ENCODE measurements at regions not wholly inside any gene's neighbourhood (a gene's known extent, or its start where the extent isn't known, plus 50 kb on each side); places are given as distances from the start of the nearest gene placed in this dataset.

- Histone ChIP-seq H3K9me3 (ENCODE audit: control insufficient read depth in 2 of 2, insufficient read depth in 1 of 2, low read length in 1 of 2) (no peaks in the 10 kb centered on the region), H3K4me1 (ENCODE audit: control insufficient read depth in 2 of 2, insufficient read depth in 2 of 2, low read length in 2 of 2) (peaks cover 0 to 7% of the 10 kb centered on the region in 2 donors), H3K27ac (ENCODE audit: low read depth in 1 of 2, low read length in 1 of 2) (no peak overlapping the region), H3K27me3 (ENCODE audit: control insufficient read depth in 2 of 2, insufficient read depth in 1 of 2, low read length in 1 of 2) (no peaks in the 10 kb centered on the region), H3K36me3 (ENCODE audit: control insufficient read depth in 2 of 2, insufficient read depth in 2 of 2, low read length in 1 of 2) (no peaks in the 10 kb centered on the region), H3K4me3 (ENCODE audit: low read length in 2 of 2) (no peak overlapping the region)
- 82% methylated on average over 5 of the region's 5 CpGs for WGBS
- DNase-seq (ENCODE audit: low read depth in 6 of 9, low spot score in 9 of 9) = no peak
These were observed 145.3 kb downstream of the SEC16B start for GRCh38 chr1:177824508-177824982.

GRCh38 chr1:177820213-177820612 lies 149.6 kb downstream of the SEC16B start:
- Histone ChIP-seq H3K27ac (ENCODE audit: low read depth in 1 of 2, low read length in 1 of 2) (no peak overlapping the region), H3K27me3 (ENCODE audit: control insufficient read depth in 2 of 2, insufficient read depth in 1 of 2, low read length in 1 of 2) (no peaks in the 10 kb centered on the region), H3K4me3 (ENCODE audit: low read length in 2 of 2) (no peak overlapping the region), H3K9me3 (ENCODE audit: control insufficient read depth in 2 of 2, insufficient read depth in 1 of 2, low read length in 1 of 2) (no peaks in the 10 kb centered on the region), H3K4me1 (ENCODE audit: control insufficient read depth in 2 of 2, insufficient read depth in 2 of 2, low read length in 2 of 2) (peaks cover 0 to 7% of the 10 kb centered on the region in 2 donors), H3K36me3 (ENCODE audit: control insufficient read depth in 2 of 2, insufficient read depth in 2 of 2, low read length in 1 of 2) (no peaks in the 10 kb centered on the region)
- no peak for DNase-seq (ENCODE audit: low read depth in 6 of 9, low spot score in 9 of 9)
- 95% methylated on average over 6 of the region's 6 CpGs for WGBS

DNA sequence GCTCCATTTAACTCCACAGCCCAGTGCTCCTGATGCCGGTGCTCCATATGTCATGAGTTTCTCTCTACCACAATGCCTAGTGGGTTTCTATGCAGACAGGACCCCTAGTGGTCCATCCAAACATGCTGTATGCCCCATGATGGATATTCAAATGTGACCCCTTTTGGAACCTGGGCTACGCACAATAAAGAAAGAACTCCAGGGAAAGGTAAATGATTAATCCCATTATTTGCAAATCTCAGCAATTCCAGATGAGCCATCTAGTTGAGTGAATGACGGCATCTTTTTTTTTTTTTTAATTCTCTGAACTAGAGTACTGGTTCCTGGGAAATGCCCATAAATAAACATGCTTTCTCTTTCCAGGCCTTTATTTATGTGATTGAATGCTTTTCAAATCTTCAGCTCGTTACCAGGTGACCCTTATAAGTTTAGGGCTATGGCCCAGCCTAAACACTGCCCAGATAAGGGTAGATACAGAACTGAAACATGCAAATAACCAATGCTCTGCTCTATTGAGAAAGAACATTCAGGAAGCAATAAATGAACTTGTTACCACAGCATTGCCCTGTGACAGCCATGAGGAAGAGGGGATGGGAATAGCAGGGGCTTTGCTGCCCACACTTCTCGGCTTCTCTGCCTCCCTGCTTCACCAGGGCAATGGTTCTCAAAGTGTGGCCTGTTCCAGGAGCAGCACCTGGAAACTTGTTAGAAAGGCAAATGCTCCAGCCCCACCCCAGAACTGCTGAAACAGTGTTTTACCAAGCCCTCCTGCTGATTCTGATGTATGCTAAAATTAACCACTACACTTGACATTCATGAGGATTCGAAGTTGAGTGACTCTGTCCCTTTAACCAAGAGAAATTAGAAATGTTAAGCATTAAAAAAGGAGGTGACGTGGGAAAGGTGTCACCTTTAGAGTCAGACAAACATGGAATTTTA lies 151.7 kb downstream of the SEC16B start:
- no peaks in the 10 kb centered on the region for H3K36me3 ChIP-seq (ENCODE audit: control insufficient read depth in 2 of 2, insufficient read depth in 2 of 2, low read length in 1 of 2)
- no peaks in the 10 kb centered on the region for H3K4me1 ChIP-seq (ENCODE audit: control insufficient read depth in 2 of 2, insufficient read depth in 2 of 2, low read length in 2 of 2)

DNA sequence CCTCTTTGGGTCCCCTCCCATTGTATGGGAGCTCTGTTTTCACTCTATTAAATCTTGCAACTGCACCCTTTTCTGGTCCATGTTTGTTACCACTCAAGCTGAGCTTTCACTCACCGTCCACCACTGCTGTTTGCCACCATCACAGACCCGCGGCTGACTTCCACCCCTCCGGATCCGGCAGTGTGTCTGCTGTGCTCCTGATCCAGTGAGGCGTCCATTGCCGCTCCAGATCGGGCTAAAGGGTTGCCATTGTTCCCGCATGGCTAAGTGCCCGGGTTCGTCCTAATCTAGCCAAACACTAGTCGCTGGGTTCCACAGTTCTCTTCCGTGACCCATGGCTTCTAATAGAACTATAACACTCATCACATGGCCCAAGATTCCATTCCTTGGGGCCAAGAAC lies 157.2 kb downstream of the SEC16B start:
- Histone ChIP-seq H3K27me3 (ENCODE audit: control insufficient read depth in 2 of 2, insufficient read depth in 1 of 2, low read length in 1 of 2) (no peaks in the 10 kb centered on the region), H3K36me3 (ENCODE audit: control insufficient read depth in 2 of 2, insufficient read depth in 2 of 2, low read length in 1 of 2) (no peaks in the 10 kb centered on the region), H3K4me1 (ENCODE audit: control insufficient read depth in 2 of 2, insufficient read depth in 2 of 2, low read length in 2 of 2) (no peaks in the 10 kb centered on the region), H3K27ac (ENCODE audit: low read depth in 1 of 2, low read length in 1 of 2) (no peak overlapping the region), H3K9me3 (ENCODE audit: control insufficient read depth in 2 of 2, insufficient read depth in 1 of 2, low read length in 1 of 2) (no peaks in the 10 kb centered on the region), H3K4me3 (ENCODE audit: low read length in 2 of 2) (no peak overlapping the region)
- DNase-seq (ENCODE audit: low read depth in 6 of 9, low spot score in 9 of 9) = no peak
- 96% methylated on average over 13 of the region's 13 CpGs for WGBS

More for the DNA sequence above, 151.7 kb downstream of the SEC16B start:
- Histone ChIP-seq H3K9me3 (ENCODE audit: control insufficient read depth in 2 of 2, insufficient read depth in 1 of 2, low read length in 1 of 2) (no peaks in the 10 kb centered on the region), H3K4me3 (ENCODE audit: low read length in 2 of 2) (no peak overlapping the region), H3K27ac (ENCODE audit: low read depth in 1 of 2, low read length in 1 of 2) (no peak overlapping the region), H3K27me3 (ENCODE audit: control insufficient read depth in 2 of 2, insufficient read depth in 1 of 2, low read length in 1 of 2) (no peaks in the 10 kb centered on the region)
- no peak for DNase-seq (ENCODE audit: low read depth in 6 of 9, low spot score in 9 of 9)
- WGBS = 60% methylated on average over 7 of the region's 7 CpGs

DNA sequence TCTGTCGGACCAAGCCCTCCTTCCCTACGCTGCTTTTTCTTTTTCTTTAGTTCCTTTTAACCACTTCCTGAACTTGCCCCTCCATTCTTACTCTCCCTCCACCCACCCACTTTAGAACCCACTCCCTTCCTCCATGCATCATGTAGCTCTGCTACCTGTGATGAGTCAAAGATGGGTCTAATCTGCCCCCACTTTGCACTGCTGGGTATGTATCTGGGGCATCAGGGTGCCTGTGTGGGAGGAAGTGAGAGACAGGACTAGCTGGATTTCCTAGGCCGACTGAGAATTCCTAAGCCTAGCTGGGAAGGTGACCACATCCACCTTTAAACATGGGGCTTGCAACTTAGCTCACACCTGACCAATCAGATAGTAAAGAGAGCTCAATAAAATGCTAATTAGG lies 157.7 kb downstream of the SEC16B start:
- Histone ChIP-seq H3K4me1 (ENCODE audit: control insufficient read depth in 2 of 2, insufficient read depth in 2 of 2, low read length in 2 of 2) (no peaks in the 10 kb centered on the region), H3K27me3 (ENCODE audit: control insufficient read depth in 2 of 2, insufficient read depth in 1 of 2, low read length in 1 of 2) (no peaks in the 10 kb centered on the region), H3K9me3 (ENCODE audit: control insufficient read depth in 2 of 2, insufficient read depth in 1 of 2, low read length in 1 of 2) (no peaks in the 10 kb centered on the region), H3K4me3 (ENCODE audit: low read length in 2 of 2) (no peak overlapping the region), H3K36me3 (ENCODE audit: control insufficient read depth in 2 of 2, insufficient read depth in 2 of 2, low read length in 1 of 2) (no peaks in the 10 kb centered on the region), H3K27ac (ENCODE audit: low read depth in 1 of 2, low read length in 1 of 2) (no peak overlapping the region)
- 45% methylated on average over 3 of the region's 3 CpGs for WGBS
- DNase-seq (ENCODE audit: low read depth in 6 of 9, low spot score in 9 of 9) = no peak

- DNase-seq (ENCODE audit: low read depth in 6 of 9, low spot score in 9 of 9) = no peak
- Histone ChIP-seq H3K27ac (ENCODE audit: low read depth in 1 of 2, low read length in 1 of 2) (no peak overlapping the region), H3K9me3 (ENCODE audit: control insufficient read depth in 2 of 2, insufficient read depth in 1 of 2, low read length in 1 of 2) (no peaks in the 10 kb centered on the region), H3K4me1 (ENCODE audit: control insufficient read depth in 2 of 2, insufficient read depth in 2 of 2, low read length in 2 of 2) (no peaks in the 10 kb centered on the region), H3K4me3 (ENCODE audit: low read length in 2 of 2) (no peak overlapping the region), H3K36me3 (ENCODE audit: control insufficient read depth in 2 of 2, insufficient read depth in 2 of 2, low read length in 1 of 2) (no peaks in the 10 kb centered on the region), H3K27me3 (ENCODE audit: control insufficient read depth in 2 of 2, insufficient read depth in 1 of 2, low read length in 1 of 2) (no peaks in the 10 kb centered on the region)
- 47% methylated on average over 5 of the region's 5 CpGs for WGBS
These were observed 158.4 kb downstream of the SEC16B start for GRCh38 chr1:177811429-177811828.

GRCh38 chr1:177809819-177810218 lies 160.0 kb downstream of the SEC16B start:
- Histone ChIP-seq H3K27ac (ENCODE audit: low read depth in 1 of 2, low read length in 1 of 2) (no peak overlapping the region), H3K27me3 (ENCODE audit: control insufficient read depth in 2 of 2, insufficient read depth in 1 of 2, low read length in 1 of 2) (no peaks in the 10 kb centered on the region), H3K4me1 (ENCODE audit: control insufficient read depth in 2 of 2, insufficient read depth in 2 of 2, low read length in 2 of 2) (no peaks in the 10 kb centered on the region), H3K4me3 (ENCODE audit: low read length in 2 of 2) (no peak overlapping the region), H3K36me3 (ENCODE audit: control insufficient read depth in 2 of 2, insufficient read depth in 2 of 2, low read length in 1 of 2) (no peaks in the 10 kb centered on the region), H3K9me3 (ENCODE audit: control insufficient read depth in 2 of 2, insufficient read depth in 1 of 2, low read length in 1 of 2) (no peaks in the 10 kb centered on the region)
- 62% methylated on average over 5 of the region's 5 CpGs for whole genome bisulfite sequencing
- no peak for DNase-seq (ENCODE audit: low read depth in 6 of 9, low spot score in 9 of 9)

DNA sequence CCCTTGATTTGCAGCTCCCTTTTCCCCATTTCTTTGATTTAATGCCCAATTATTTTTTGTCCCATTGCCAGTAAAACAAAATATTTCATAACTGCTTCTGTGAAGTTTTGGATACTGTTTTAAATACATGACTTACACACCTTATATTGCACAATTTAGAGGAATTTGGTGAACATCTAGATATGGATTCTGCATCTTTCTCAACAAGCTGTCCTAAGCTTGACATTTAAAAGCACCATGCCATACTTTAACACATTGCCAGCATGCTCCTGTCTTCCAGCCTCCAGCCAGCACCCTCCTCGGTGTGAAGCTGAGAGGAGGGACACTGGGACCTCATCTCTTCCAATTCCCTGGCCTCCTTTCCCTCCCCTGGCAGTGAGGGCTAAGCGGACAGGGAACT lies 167.6 kb downstream of the SEC16B start:
- Histone ChIP-seq H3K27ac (ENCODE audit: low read depth in 1 of 2, low read length in 1 of 2) (no peak overlapping the region), H3K27me3 (ENCODE audit: control insufficient read depth in 2 of 2, insufficient read depth in 1 of 2, low read length in 1 of 2) (no peaks in the 10 kb centered on the region), H3K9me3 (ENCODE audit: control insufficient read depth in 2 of 2, insufficient read depth in 1 of 2, low read length in 1 of 2) (no peaks in the 10 kb centered on the region), H3K4me1 (ENCODE audit: control insufficient read depth in 2 of 2, insufficient read depth in 2 of 2, low read length in 2 of 2) (no peaks in the 10 kb centered on the region), H3K36me3 (ENCODE audit: control insufficient read depth in 2 of 2, insufficient read depth in 2 of 2, low read length in 1 of 2) (no peaks in the 10 kb centered on the region), H3K4me3 (ENCODE audit: low read length in 2 of 2) (no peak overlapping the region)
- no peak for DNase-seq (ENCODE audit: low read depth in 6 of 9, low spot score in 9 of 9)
- WGBS = 79% methylated on average over 2 of the region's 2 CpGs

GRCh38 chr1:177801790-177802189 lies 168.1 kb downstream of the SEC16B start:
- Histone ChIP-seq H3K27ac (ENCODE audit: low read depth in 1 of 2, low read length in 1 of 2) (no peak overlapping the region), H3K4me3 (ENCODE audit: low read length in 2 of 2) (no peak overlapping the region), H3K4me1 (ENCODE audit: control insufficient read depth in 2 of 2, insufficient read depth in 2 of 2, low read length in 2 of 2) (no peaks in the 10 kb centered on the region), H3K9me3 (ENCODE audit: control insufficient read depth in 2 of 2, insufficient read depth in 1 of 2, low read length in 1 of 2) (no peaks in the 10 kb centered on the region), H3K27me3 (ENCODE audit: control insufficient read depth in 2 of 2, insufficient read depth in 1 of 2, low read length in 1 of 2) (no peaks in the 10 kb centered on the region), H3K36me3 (ENCODE audit: control insufficient read depth in 2 of 2, insufficient read depth in 2 of 2, low read length in 1 of 2) (no peaks in the 10 kb centered on the region)
- DNase-seq (ENCODE audit: low read depth in 6 of 9, low spot score in 9 of 9) = no peak
- 91% methylated on average over 3 of the region's 3 CpGs for WGBS
